ENCODE measurements at regions not wholly inside any gene's neighbourhood (a gene's known extent, or its start where the extent isn't known, plus 50 kb on each side); places are given as distances from the start of the nearest gene placed in this dataset.

GRCh38 chr2:133952420-133952819 is 301.5 kb upstream of the MGAT5 start:
- no peaks in the 10 kb centered on the region for H3K9me3 ChIP-seq (ENCODE audit: low read depth, low read length, poor library complexity, severe bottlenecking)
- no peak for TF ChIP-seq EZH2 (IDR thresholded peaks at IDR 0.05; ENCODE audit: borderline replicate concordance, low read depth, low read length, poor library complexity, severe bottlenecking)
- TF ChIP-seq, protein P1, sequence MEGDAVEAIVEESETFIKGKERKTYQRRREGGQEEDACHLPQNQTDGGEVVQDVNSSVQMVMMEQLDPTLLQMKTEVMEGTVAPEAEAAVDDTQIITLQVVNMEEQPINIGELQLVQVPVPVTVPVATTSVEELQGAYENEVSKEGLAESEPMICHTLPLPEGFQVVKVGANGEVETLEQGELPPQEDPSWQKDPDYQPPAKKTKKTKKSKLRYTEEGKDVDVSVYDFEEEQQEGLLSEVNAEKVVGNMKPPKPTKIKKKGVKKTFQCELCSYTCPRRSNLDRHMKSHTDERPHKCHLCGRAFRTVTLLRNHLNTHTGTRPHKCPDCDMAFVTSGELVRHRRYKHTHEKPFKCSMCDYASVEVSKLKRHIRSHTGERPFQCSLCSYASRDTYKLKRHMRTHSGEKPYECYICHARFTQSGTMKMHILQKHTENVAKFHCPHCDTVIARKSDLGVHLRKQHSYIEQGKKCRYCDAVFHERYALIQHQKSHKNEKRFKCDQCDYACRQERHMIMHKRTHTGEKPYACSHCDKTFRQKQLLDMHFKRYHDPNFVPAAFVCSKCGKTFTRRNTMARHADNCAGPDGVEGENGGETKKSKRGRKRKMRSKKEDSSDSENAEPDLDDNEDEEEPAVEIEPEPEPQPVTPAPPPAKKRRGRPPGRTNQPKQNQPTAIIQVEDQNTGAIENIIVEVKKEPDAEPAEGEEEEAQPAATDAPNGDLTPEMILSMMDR (conservative IDR thresholded peaks at IDR 0.05; ENCODE audit: low read depth, low read length): no peak
- BruUV-seq (replicated peaks): no TSS peak
- no peak overlapping the region for H3K4me3 ChIP-seq (ENCODE audit: low read depth, low read length, poor library complexity, severe bottlenecking)
- ChIA-PET CTCF (no interaction called here), POLR2A (ENCODE audit: low non-redundant PET) (no interaction called here)
- no peak overlapping the region for H3K27ac ChIP-seq (ENCODE audit: low read depth, low read length, poor library complexity, severe bottlenecking)
- H3K36me3 ChIP-seq (ENCODE audit: insufficient read depth, low read length, poor library complexity, severe bottlenecking): no peaks in the 10 kb centered on the region
- intact Hi-C loops (cut with micrococcal nuclease; ENCODE audit: unreplicated experiment): no loop called here
- DNase-seq (ENCODE audit: low spot score): no peak
- H3K27me3 ChIP-seq (replicated peaks; ENCODE audit: insufficient read depth, low read depth, low read length, poor library complexity): peaks cover 22% of the 10 kb centered on the region
- H3K4me1 ChIP-seq (ENCODE audit: insufficient read depth, low read length, poor library complexity, severe bottlenecking): no peaks in the 10 kb centered on the region

DNA sequence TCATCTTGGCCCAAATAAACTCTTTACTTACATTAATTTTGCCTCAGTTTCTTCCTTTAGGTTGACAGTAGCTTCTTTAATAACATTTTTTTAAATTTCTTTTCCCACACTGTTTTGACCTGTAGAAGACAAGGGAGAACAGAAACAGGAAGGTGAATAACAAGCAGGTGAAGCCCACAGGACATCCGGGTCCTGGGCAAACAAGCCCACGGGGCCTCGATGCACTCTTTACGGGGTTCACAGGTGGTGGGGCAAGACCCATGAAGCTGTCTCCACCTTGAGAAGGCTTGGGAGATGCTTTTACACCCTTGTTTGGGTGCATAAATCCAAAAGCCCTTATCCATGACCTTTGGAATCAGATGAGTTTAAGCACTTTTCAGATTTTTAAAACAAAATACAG is 301.0 kb upstream of the MGAT5 start:
- no peak for DNase-seq (ENCODE audit: low spot score)
- H3K4me1 ChIP-seq (ENCODE audit: insufficient read depth, low read length, poor library complexity, severe bottlenecking): no peaks in the 10 kb centered on the region
- H3K9me3 ChIP-seq (ENCODE audit: low read depth, low read length, poor library complexity, severe bottlenecking): no peaks in the 10 kb centered on the region
- H3K4me3 ChIP-seq (ENCODE audit: low read depth, low read length, poor library complexity, severe bottlenecking): no peak overlapping the region
- intact Hi-C loops (cut with micrococcal nuclease; ENCODE audit: unreplicated experiment): no loop called here
- ChIA-PET CTCF (no interaction called here), POLR2A (ENCODE audit: low non-redundant PET) (no interaction called here)
- H3K27me3 ChIP-seq (replicated peaks; ENCODE audit: insufficient read depth, low read depth, low read length, poor library complexity): peaks cover 22% of the 10 kb centered on the region
- TF ChIP-seq, protein P1 (conservative IDR thresholded peaks at IDR 0.05; ENCODE audit: low read depth, low read length): no peak
- no peak for TF ChIP-seq EZH2 (IDR thresholded peaks at IDR 0.05; ENCODE audit: borderline replicate concordance, low read depth, low read length, poor library complexity, severe bottlenecking)
- BruUV-seq (replicated peaks): no TSS peak
- no peak overlapping the region for H3K27ac ChIP-seq (ENCODE audit: low read depth, low read length, poor library complexity, severe bottlenecking)
- H3K36me3 ChIP-seq (ENCODE audit: insufficient read depth, low read length, poor library complexity, severe bottlenecking): no peaks in the 10 kb centered on the region

DNA sequence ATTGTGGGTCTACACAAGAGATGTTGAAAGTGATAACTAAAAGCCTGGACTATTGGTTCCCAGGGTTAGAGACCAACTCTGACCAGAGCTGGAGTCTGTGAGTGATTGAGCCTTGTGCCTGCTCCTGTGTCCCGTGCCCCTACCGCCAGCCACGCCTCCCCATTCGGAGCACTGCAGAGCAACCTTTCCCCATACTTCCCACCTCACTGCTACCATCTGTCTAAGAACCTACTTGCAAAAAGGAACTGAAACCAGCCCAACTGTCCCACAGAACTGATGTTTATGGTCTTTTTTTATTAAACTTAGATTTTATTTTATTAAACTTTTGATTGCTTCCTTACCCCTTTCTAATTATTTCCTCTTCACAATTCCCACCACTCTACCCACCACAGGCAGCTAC is 300.3 kb upstream of the MGAT5 start:
- intact Hi-C loops (cut with micrococcal nuclease; ENCODE audit: unreplicated experiment): no loop called here
- BruUV-seq (replicated peaks): no TSS peak
- POLR2A ChIA-PET (ENCODE audit: low non-redundant PET): no interaction called here

DNA sequence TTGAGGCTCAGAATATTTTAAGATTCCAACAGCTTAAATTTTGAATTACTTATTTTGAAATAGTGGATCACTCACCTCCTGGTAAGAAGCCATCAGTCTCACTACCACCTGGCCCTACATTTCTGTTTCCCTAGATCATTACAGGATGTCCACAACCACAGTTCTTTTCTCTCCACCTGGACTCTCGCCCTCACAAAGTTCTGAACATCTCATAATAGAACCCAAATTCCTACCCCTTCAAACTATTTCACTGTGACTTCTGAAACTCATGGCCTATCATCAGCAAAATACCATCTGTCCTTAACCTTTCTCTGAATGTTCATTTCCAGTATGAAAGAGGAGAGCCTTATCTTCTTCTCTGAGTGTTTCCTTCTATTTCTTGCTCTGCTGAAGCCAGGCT is 299.2 kb upstream of the MGAT5 start:
- Histone ChIP-seq H3K27me3 (replicated peaks; ENCODE audit: insufficient read depth, low read depth, low read length, poor library complexity) (peaks cover 31% of the 10 kb centered on the region), H3K9me3 (ENCODE audit: low read depth, low read length, poor library complexity, severe bottlenecking) (no peaks in the 10 kb centered on the region), H3K4me1 (ENCODE audit: insufficient read depth, low read length, poor library complexity, severe bottlenecking) (no peaks in the 10 kb centered on the region), H3K36me3 (ENCODE audit: insufficient read depth, low read length, poor library complexity, severe bottlenecking) (no peaks in the 10 kb centered on the region), H3K4me3 (ENCODE audit: low read depth, low read length, poor library complexity, severe bottlenecking) (no peak overlapping the region), H3K27ac (ENCODE audit: low read depth, low read length, poor library complexity, severe bottlenecking) (no peak overlapping the region)
- ChIA-PET CTCF (no interaction called here), POLR2A (ENCODE audit: low non-redundant PET) (no interaction called here)
- DNase-seq (ENCODE audit: low spot score): no peak
- TF ChIP-seq, protein P1 (conservative IDR thresholded peaks at IDR 0.05; ENCODE audit: low read depth, low read length): no peak
- TF ChIP-seq EZH2 (IDR thresholded peaks at IDR 0.05; ENCODE audit: borderline replicate concordance, low read depth, low read length, poor library complexity, severe bottlenecking): no peak
- intact Hi-C loops (cut with micrococcal nuclease; ENCODE audit: unreplicated experiment): no loop called here
- BruUV-seq (replicated peaks): no TSS peak

More for the DNA sequence above, 300.3 kb upstream of the MGAT5 start:
- Histone ChIP-seq H3K4me3 (ENCODE audit: low read depth, low read length, poor library complexity, severe bottlenecking) (no peak overlapping the region), H3K36me3 (ENCODE audit: insufficient read depth, low read length, poor library complexity, severe bottlenecking) (no peaks in the 10 kb centered on the region), H3K9me3 (ENCODE audit: low read depth, low read length, poor library complexity, severe bottlenecking) (no peaks in the 10 kb centered on the region), H3K4me1 (ENCODE audit: insufficient read depth, low read length, poor library complexity, severe bottlenecking) (no peaks in the 10 kb centered on the region), H3K27me3 (replicated peaks; ENCODE audit: insufficient read depth, low read depth, low read length, poor library complexity) (peaks cover 25% of the 10 kb centered on the region), H3K27ac (ENCODE audit: low read depth, low read length, poor library complexity, severe bottlenecking) (no peak overlapping the region)
- no peak for TF ChIP-seq EZH2 (IDR thresholded peaks at IDR 0.05; ENCODE audit: borderline replicate concordance, low read depth, low read length, poor library complexity, severe bottlenecking)
- no peak for DNase-seq (ENCODE audit: low spot score)
- CTCF ChIA-PET: no interaction called here

Data from A673 (cell line).